Choroid plexus epithelial cell (primary cell): ENCODE measurements at regions not wholly inside any gene's neighbourhood (a gene's known extent, or its start where the extent isn't known, plus 50 kb on each side); places are given as distances from the start of the nearest gene placed in this dataset.

Source experiments
- DNase-seq: peaks from one replicate; pipeline ENCODE4 v3.0.0-alpha.2; 2010; ENCODE audit warnings: low read depth
- H3K4me3 ChIP-seq: 2 replicates; pipeline ENCODE4 v1.5.1; 2011; ENCODE audit warnings: low read depth, mild to moderate bottlenecking, control low read depth, low read length, moderate library complexity
- TF ChIP-seq, protein P1 (sequence below): conservative IDR thresholded peaks from 2 replicates; pipeline ENCODE4 v1.5.1; 2011; ENCODE audit warnings: low read depth, mild to moderate bottlenecking, control low read depth, inconsistent platforms, low read length, moderate library complexity

DNA sequence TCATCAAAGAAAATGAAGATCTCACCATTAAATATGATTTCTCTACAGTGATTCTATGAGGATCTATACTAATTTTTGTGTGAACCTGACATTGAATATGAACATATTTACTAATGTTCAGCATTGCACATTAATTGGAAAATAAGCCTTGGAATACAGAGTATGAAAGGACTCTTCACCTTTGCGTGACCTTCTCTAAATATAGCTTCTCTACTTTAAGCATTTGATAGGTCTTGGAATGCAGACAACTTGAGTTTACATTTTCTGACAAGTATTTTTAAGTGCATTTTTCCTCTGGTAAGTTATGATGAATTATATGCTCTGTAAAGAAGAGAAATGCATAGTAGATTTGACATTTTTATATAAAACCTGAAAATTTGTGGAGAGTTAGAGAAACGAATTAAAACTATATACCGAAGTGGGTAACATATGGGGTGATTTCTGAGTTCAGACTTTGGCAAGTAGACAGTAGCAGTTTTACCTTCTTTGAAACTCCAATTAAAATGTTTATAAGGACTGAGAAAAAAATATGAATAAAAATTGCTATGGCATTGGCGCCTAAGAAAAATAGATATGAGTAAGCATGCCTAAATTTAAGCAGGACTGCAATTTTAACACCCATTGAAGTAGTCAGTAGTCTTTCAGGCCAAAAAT lies 371.9 kb downstream of the GABRG1 start:
- TF ChIP-seq, protein P1, sequence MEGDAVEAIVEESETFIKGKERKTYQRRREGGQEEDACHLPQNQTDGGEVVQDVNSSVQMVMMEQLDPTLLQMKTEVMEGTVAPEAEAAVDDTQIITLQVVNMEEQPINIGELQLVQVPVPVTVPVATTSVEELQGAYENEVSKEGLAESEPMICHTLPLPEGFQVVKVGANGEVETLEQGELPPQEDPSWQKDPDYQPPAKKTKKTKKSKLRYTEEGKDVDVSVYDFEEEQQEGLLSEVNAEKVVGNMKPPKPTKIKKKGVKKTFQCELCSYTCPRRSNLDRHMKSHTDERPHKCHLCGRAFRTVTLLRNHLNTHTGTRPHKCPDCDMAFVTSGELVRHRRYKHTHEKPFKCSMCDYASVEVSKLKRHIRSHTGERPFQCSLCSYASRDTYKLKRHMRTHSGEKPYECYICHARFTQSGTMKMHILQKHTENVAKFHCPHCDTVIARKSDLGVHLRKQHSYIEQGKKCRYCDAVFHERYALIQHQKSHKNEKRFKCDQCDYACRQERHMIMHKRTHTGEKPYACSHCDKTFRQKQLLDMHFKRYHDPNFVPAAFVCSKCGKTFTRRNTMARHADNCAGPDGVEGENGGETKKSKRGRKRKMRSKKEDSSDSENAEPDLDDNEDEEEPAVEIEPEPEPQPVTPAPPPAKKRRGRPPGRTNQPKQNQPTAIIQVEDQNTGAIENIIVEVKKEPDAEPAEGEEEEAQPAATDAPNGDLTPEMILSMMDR, result no peak
- H3K4me3 ChIP-seq, result no peak overlapping the region
- no peak for DNase-seq

DNA sequence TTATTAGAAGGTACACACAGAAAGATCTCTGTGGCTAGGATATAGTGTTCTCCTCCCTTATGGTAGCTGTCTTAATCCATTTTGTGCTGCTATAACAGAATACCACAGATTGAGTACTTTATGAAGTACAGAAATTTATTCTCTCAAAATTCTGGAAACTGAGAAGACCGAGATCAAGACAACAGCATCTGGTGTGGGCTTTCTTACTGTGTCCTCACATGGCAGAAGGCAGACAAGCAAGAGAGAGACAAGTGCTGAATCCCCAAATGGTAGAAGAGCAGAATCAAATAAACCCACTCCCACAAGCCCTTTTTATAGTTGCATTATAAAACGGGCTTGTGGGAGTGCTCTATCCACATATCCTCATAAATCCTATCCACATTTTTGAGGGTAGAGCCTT lies 373.1 kb downstream of the GABRG1 start:
- TF ChIP-seq, protein P1, result no peak
- DNase-seq, result no peak
- no peak overlapping the region for H3K4me3 ChIP-seq

DNA sequence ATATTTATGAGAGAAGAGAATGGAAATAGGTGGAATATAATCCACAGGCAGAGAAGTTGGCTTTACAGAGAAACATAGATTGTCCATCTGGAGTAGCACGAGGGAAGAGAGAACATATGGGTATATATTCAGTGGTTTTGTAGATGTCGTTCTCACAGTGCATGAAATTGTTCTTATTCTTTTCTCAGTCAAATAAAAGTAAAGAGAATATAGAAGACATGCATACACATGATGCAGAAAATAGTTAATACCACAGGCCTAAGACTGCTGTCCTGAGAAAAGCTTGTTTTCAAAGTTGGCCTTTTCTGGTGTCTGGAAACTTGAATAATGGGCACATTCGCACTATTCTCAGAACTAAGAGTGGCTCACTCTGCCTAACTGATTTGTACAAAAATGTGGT lies 378.1 kb downstream of the GABRG1 start:
- TF ChIP-seq, protein P1, result no peak
- H3K4me3 ChIP-seq, result no peak overlapping the region
- no peak for DNase-seq

DNA sequence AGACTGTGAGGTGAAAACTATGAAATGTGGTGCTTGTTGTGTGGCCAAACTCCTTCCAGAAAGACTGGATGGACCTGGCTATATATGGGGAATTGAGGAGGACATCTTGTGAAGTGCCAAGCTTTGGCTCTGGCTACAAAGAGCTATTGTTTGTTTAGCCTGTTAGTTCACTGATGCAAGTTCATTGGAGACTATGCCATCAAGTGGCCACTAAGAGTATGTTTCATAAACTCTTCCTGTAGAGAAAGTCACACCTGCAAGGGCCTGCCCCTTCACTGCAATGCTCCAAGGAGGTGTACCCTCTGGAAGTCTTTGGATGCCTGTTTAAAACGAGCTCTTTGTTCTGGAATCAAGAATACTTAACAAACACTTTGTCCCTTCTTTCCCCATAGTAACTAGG lies 382.0 kb downstream of the GABRG1 start:
- H3K4me3 ChIP-seq, result no peak overlapping the region
- TF ChIP-seq, protein P1, result no peak
- no peak for DNase-seq

DNA sequence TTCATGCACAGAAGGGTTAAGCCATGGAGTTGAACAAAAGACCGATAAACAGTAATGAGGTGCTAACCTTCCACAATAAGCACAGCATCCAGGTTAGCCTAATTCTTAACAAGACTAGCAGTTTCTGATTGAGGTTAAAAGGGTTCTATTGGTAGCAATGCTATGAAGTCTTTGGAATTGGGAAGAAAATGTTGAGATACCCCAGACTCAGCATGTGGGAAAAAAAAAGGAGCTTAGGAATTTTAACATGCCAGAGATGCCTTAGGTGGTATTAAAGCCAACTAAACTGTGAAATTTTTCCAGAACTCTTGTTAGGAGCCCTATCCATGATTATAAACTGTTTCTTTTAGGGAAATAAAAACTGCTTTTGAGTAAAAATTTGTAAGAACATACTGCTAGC lies 391.7 kb downstream of the GABRG1 start:
- no peak overlapping the region for H3K4me3 ChIP-seq
- TF ChIP-seq, protein P1, result no peak
- no peak for DNase-seq

DNA sequence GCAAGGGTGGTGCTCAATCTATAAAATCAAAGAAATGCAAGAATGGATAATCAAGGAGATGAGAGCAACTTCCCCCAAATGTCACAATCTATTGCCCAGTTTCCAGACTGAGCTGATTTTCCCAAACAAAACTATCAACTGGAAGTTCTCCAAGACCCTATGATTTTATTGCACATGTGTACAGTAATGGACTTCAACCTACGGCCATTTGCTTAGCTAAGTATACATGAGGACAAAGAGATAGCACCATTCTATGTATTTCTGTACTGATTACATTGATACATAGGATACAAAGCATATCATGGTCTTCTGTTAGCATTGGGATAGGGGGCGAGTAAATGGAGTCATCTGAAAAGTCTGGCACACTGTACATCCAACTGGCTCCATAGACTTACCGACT lies 407.8 kb downstream of the GABRG1 start:
- H3K4me3 ChIP-seq, result no peak overlapping the region
- no peak for DNase-seq
- TF ChIP-seq, protein P1, result no peak

DNA sequence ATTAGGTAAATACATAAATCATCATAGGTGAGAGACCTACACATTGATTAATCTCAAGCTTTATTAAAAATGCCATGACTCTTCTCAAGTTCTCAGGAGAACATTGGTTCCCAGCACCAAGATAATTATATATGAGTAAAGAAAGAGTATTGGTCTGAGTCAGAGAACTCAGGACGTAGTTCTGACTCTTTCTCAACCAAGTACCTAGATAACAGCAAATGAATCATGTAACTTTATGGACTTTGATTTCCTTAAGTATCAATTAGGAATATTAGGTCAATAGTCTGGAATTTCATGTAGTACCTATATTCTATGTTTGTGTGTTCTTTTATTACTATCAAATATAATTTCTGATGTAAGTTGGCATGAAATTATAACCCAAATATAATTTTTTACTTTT lies 409.9 kb downstream of the GABRG1 start:
- DNase-seq, result no peak
- no peak overlapping the region for H3K4me3 ChIP-seq
- TF ChIP-seq, protein P1, result no peak
